ENCODE measurements at regions not wholly inside any gene's neighbourhood (a gene's known extent, or its start where the extent isn't known, plus 50 kb on each side); places are given as distances from the start of the nearest gene placed in this dataset.

DNA sequence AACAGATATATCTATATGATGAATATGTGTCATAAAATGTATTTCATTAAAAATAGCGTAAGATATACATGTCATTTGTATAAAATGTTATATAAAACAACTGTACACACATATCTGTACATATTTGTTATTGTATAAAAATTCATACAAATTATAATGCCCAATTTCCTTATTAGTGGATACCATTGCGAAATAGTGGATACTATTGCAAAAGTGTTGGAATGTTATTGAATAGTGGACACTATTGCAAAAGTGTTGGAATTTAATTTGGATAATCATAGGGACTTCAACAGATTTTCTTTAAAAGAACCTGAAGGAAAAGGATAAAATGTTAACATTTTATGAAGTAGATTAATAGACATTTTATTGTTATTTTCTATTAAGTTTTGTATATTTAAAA lies 487.4 kb downstream of the HAO1 start:
- H3K27ac ChIP-seq = no peak overlapping the region
- H3K36me3 ChIP-seq = no peaks in the 10 kb centered on the region
- H3K4me1 ChIP-seq = no peaks in the 10 kb centered on the region
- no peak overlapping the region for H3K4me3 ChIP-seq
- H3K27me3 ChIP-seq = no peaks in the 10 kb centered on the region
- H3K9me3 ChIP-seq (replicated peaks) = no peaks in the 10 kb centered on the region
- DNase-seq = no peak

DNA sequence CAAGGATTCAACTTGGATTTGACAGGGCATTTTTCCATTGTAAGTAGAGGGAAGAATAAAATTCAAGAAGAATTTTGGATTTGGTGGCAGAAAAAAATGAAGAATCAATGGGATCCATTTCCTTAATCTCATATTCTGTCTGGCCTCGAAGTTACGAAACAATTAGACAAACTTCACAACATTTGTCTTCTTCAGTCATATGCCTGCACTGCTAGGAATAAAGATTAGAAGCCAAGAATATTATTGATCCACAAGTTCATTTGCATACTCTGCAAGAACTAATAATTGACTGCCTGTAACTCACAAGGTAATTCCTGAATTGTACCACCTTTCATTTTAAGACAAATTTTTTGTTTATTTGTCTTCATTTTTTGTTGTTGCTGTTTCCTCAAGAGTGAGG lies 486.2 kb downstream of the HAO1 start:
- H3K36me3 ChIP-seq = no peaks in the 10 kb centered on the region
- no peak for DNase-seq
- no peak overlapping the region for H3K27ac ChIP-seq
- H3K4me3 ChIP-seq = no peak overlapping the region
- H3K4me1 ChIP-seq = no peaks in the 10 kb centered on the region
- H3K9me3 ChIP-seq (replicated peaks) = no peaks in the 10 kb centered on the region
- no peaks in the 10 kb centered on the region for H3K27me3 ChIP-seq

DNA sequence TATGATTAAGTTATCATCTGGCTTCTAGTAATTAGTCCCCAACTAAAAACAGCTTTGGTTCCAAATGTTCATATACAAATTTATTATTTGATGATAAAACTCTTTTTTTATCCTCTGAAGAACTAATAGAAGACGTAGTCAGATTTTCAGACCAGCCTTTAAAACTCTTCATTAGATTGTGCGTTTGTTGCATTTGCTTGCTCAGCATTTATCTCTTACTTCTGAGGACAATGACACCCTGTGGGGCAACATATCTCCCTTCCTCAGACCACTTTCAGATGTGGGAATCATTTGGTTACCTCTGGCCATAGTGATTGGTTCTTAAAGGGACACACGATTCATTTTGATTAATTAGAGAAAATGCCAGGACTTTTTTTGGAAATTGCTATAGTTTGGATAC lies 481.8 kb downstream of the HAO1 start:
- no peak for DNase-seq
- no peaks in the 10 kb centered on the region for H3K27me3 ChIP-seq
- H3K36me3 ChIP-seq = no peaks in the 10 kb centered on the region
- H3K4me3 ChIP-seq = no peak overlapping the region
- no peaks in the 10 kb centered on the region for H3K4me1 ChIP-seq
- H3K9me3 ChIP-seq (replicated peaks) = no peaks in the 10 kb centered on the region
- no peak overlapping the region for H3K27ac ChIP-seq

DNA sequence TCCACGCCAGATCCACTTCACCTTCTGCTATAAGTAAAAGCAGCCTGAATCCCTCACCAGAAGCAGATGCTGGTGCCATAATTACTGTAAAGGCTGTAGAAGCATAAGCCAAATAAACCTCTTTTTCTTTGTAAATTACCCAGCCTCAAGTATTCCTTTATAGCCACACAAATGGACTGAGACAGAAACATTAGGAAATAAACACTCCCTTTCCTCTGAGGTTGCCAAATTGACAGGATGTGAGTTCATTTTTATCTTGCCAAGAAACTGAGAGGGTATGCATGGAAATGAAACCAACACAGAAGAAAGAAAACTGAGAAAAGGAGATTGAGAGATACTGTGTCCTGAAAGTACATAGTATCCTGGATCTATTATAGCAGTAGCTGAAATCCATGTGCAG lies 481.2 kb downstream of the HAO1 start:
- Histone ChIP-seq H3K9me3 (replicated peaks) (no peaks in the 10 kb centered on the region), H3K27ac (no peak overlapping the region), H3K4me1 (no peaks in the 10 kb centered on the region), H3K4me3 (no peak overlapping the region), H3K36me3 (no peaks in the 10 kb centered on the region), H3K27me3 (no peaks in the 10 kb centered on the region)
- DNase-seq = no peak

DNA sequence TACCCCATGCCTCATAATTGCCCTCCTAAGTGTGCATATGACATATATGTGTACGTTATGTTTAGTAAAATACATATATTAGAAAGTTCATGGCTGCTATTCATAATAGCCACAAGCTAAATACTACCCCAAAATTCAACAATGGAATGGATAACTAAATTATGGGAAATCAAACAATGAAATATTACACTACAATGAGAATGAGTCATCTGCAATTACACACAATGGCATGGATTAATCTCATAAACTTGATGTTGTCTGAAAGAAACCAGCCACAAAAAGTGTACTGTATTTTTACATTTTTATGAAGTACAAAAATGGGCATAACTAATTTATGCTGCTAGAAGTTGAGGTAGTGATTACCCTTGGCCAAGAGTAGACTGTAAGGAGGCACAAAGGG lies 477.0 kb downstream of the HAO1 start:
- Histone ChIP-seq H3K27ac (no peak overlapping the region), H3K27me3 (no peaks in the 10 kb centered on the region), H3K4me1 (no peaks in the 10 kb centered on the region), H3K4me3 (no peak overlapping the region), H3K36me3 (no peaks in the 10 kb centered on the region), H3K9me3 (replicated peaks) (no peaks in the 10 kb centered on the region)
- no peak for DNase-seq

DNA sequence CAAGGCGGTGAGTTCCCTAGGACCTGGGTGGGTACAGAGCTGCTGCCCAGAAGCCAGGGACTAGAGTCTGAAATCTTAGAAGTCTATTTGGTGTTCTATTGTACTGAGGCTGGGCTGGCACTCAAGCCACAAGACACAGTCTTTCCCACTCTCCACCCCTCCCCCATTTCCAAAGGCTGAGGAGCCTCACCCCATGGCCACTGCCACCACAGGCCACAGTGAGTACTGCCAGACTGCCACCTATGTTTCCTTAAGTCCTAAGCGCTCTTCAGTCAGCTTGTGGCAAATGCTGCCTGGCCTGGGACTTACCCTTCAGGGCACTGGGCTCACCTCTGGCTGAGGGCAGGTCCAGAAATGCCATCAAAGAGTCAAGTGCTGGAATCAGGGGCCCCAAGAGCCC lies 469.3 kb downstream of the HAO1 start:
- H3K9me3 ChIP-seq (replicated peaks) = no peaks in the 10 kb centered on the region
- H3K27me3 ChIP-seq = no peaks in the 10 kb centered on the region
- no peak overlapping the region for H3K4me3 ChIP-seq
- no peaks in the 10 kb centered on the region for H3K4me1 ChIP-seq
- no peak for DNase-seq
- H3K27ac ChIP-seq = no peak overlapping the region
- H3K36me3 ChIP-seq = no peaks in the 10 kb centered on the region

DNA sequence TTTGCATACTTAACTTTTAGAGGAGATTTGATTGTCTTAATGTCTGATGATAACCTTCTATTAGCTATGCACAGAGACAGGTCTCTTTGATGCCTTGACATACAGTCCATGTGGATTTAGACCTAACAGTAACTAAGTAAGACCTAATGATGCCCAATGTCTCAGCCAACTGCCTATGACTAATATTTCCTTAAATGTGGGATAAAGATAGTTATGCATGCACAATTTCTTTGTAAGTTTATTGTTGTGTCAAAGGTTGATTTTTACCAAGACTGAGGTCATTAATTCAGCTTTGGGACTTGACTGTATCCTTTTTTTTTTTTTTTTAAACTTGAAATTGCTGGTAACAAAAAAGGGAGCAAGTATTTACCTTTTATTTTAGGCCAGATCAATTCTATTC lies 450.0 kb downstream of the HAO1 start:
- Histone ChIP-seq H3K4me1 (no peaks in the 10 kb centered on the region), H3K27me3 (no peaks in the 10 kb centered on the region), H3K36me3 (no peaks in the 10 kb centered on the region), H3K9me3 (replicated peaks) (no peaks in the 10 kb centered on the region), H3K4me3 (no peak overlapping the region), H3K27ac (no peak overlapping the region)
- DNase-seq = no peak

DNA sequence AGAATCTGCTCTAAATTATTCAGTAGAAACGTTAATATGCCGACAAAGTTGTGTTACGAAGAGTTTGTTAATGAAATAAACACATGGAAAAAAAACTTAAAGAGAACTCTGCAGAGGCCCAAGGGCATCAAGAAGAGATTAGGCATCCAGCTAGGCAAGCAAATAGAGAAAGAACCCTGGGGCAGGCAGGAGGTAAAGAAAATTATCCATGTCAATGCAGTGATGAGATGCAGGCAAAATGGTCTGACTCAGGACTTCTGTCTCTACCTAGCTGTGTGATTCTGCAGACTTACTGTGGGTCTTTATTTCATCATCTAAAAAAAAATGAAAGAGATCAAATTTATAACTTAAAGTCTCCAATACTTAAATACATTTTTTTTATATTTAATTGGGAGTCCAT lies 448.0 kb downstream of the HAO1 start:
- no peaks in the 10 kb centered on the region for H3K4me1 ChIP-seq
- no peaks in the 10 kb centered on the region for H3K9me3 ChIP-seq (replicated peaks)
- no peak for DNase-seq
- no peak overlapping the region for H3K27ac ChIP-seq
- no peaks in the 10 kb centered on the region for H3K27me3 ChIP-seq
- H3K4me3 ChIP-seq = no peak overlapping the region
- H3K36me3 ChIP-seq = no peaks in the 10 kb centered on the region

DNA sequence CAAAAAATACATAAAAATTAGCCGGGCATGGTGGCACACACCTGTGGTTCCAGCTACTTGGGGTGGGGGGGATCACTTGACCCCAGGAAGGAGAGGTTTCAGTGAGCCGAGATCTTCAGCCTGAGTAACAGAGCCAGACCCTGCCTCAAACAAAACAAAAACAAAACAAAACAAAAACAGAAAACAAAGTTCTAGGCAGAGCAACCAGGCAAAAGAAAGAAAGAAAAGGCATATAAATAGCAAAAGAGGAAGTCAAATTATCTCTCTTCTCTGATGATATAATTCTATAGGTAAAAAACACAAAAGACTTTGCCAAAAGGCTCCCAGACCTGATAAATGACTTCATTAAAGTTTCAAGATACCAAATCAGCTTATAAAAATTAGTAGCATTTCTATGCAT lies 446.9 kb downstream of the HAO1 start:
- no peaks in the 10 kb centered on the region for H3K27me3 ChIP-seq
- no peaks in the 10 kb centered on the region for H3K36me3 ChIP-seq
- H3K27ac ChIP-seq = no peak overlapping the region
- no peaks in the 10 kb centered on the region for H3K4me1 ChIP-seq
- no peaks in the 10 kb centered on the region for H3K9me3 ChIP-seq (replicated peaks)
- H3K4me3 ChIP-seq = no peak overlapping the region
- DNase-seq = no peak

DNA sequence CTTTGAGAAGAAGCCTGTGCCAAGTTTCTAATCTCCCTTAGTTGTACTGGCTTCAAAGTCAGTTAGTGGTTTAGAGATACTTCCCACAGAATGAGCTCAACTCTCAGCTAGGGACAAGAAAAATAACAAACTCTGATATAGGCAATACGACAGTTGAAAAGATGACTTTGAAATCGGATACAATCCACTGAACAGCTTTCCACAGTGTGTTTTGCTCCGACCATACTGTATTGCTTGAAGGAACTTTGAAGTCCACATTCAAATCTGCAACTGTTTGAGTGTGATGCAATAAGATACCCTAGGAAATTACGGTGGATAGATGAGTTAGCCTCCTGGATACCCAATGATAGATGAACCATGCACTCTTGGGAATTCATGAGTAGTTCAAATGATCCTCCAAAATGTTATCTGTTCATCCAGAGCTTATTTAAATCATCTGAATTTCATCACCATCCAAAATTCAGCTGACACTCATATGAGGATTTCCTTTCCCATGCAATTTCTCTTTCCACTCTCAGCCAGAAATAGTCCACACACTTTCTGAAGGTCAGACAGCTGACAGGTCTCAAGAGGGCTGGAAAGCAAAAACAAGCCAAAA lies 443.8 kb downstream of the HAO1 start:
- H3K27me3 ChIP-seq = no peaks in the 10 kb centered on the region
- no peaks in the 10 kb centered on the region for H3K4me1 ChIP-seq
- no peaks in the 10 kb centered on the region for H3K9me3 ChIP-seq (replicated peaks)
- H3K27ac ChIP-seq = no peak overlapping the region
- DNase-seq = no peak
- H3K36me3 ChIP-seq = no peaks in the 10 kb centered on the region
- no peak overlapping the region for H3K4me3 ChIP-seq

DNA sequence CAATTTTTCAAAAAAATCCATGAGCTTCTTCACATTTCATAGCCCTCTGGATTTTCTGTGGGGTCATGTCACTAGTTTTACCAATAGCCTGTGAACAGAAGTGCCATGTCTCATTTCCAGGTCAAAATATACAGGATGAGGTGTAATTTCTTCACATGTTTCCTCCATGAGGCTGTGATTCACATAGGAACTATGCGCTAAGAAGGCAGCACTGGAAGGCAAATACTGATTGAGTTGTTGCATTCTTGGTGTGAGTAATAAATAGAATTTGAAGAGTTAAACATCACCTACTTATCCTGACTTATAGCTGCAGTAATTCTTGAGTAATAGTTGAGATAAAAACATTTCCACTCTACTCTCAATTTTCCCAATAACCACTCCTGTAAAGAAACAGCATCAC lies 442.3 kb downstream of the HAO1 start:
- Histone ChIP-seq H3K4me1 (no peaks in the 10 kb centered on the region), H3K9me3 (replicated peaks) (no peaks in the 10 kb centered on the region), H3K27ac (no peak overlapping the region), H3K36me3 (no peaks in the 10 kb centered on the region), H3K27me3 (no peaks in the 10 kb centered on the region), H3K4me3 (no peak overlapping the region)
- DNase-seq = no peak

DNA sequence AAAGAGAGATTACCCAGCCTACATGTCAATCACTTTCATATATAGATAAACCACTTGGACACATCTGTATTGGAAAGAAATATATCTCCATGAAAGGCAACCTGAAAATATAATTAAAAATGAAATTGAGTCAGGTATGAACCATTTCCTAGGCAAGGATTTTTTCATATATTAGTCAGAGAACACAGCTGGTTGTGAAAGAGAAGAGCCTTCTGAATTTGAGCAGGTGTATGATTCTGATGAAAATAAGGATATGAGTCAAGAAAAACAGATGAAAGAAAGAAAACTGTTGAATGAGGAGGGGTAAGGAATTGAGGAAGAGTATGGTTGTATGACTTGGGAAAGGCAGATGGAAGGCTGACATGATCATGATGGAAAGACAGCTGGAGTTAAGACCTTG lies 441.1 kb downstream of the HAO1 start:
- Histone ChIP-seq H3K4me1 (no peaks in the 10 kb centered on the region), H3K9me3 (replicated peaks) (no peaks in the 10 kb centered on the region), H3K27ac (no peak overlapping the region), H3K36me3 (no peaks in the 10 kb centered on the region), H3K4me3 (no peak overlapping the region), H3K27me3 (no peaks in the 10 kb centered on the region)
- DNase-seq = no peak

DNA sequence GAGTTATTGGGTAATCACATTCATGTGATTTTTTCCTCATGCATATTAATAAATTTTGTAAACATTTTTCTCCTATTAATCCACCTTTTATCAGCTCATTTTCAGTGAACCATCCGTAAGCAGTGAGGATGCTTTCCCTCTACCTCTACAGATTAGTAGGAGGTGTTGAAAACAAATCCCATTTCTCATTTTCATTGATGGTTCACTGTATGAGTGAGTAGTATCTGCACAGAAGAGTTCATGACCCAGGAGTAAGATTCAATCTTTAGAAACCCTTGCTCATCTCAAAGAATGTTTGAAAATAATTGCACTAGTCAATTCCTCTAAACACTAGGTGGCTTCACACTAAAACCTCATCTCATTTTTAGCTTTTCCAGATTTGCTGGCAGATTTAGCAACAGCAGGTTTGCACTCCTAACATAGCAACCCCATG lies 440.0 kb downstream of the HAO1 start:
- H3K4me1 ChIP-seq = no peaks in the 10 kb centered on the region
- no peak for DNase-seq
- H3K9me3 ChIP-seq (replicated peaks) = no peaks in the 10 kb centered on the region
- no peaks in the 10 kb centered on the region for H3K36me3 ChIP-seq
- H3K4me3 ChIP-seq = no peak overlapping the region
- H3K27ac ChIP-seq = no peak overlapping the region
- H3K27me3 ChIP-seq = no peaks in the 10 kb centered on the region

DNA sequence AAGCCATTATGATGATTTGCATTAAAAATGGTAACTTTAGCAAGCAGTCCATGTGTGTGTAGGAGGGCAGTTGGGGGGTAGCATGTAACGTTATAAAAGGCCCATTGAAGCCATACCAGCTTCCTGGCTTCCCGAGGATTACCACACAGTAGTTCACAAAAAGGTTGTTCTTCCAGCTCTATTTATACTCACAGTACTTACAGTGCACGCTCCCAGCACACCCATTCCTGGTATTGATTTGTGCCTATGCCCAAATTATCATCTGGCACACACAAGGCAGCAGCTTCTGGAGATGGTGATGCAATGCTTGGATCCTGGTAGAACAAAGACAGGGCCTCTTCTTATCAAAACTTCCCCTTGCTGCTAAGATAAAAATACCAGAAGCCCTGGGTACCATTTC lies 436.8 kb downstream of the HAO1 start:
- no peak for DNase-seq
- no peaks in the 10 kb centered on the region for H3K9me3 ChIP-seq (replicated peaks)
- H3K4me3 ChIP-seq = no peak overlapping the region
- no peaks in the 10 kb centered on the region for H3K27me3 ChIP-seq
- H3K4me1 ChIP-seq = no peaks in the 10 kb centered on the region
- H3K27ac ChIP-seq = no peak overlapping the region
- no peaks in the 10 kb centered on the region for H3K36me3 ChIP-seq

DNA sequence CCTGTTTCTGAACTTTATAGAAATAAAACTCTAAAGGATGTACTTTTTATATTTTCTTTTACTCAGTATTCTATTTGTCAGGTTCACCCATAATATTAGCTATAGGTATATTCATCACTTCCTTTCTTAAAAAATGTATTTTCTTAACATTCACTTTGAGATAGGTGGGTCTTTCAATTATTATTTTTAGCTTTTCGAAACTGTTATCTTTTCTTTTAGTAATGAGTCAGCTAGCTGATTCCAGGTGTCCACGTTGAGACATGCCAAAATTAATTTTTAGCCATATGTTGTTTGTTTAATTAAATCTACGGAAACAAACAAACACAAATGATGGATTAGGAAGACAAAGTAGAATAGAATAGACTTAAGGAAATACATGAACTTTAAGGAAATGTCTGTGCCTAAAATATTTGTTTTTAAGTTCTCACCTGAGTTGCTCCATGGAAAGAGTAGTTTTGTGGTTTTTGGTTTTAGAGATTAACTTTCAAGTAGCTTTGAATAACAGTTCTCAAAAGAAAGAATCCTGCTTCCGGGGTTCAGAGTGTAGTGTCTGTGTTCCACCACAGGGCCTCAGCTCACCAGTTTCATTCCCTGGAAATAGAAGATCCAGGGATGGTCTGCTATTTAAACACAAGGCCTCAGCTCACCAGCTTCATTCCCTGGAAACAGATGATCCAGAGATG lies 435.0 kb downstream of the HAO1 start:
- no peaks in the 10 kb centered on the region for H3K9me3 ChIP-seq (replicated peaks)
- H3K27me3 ChIP-seq = no peaks in the 10 kb centered on the region
- DNase-seq = no peak
- H3K36me3 ChIP-seq = no peaks in the 10 kb centered on the region
- H3K4me3 ChIP-seq = no peak overlapping the region
- no peaks in the 10 kb centered on the region for H3K4me1 ChIP-seq
- no peak overlapping the region for H3K27ac ChIP-seq

DNA sequence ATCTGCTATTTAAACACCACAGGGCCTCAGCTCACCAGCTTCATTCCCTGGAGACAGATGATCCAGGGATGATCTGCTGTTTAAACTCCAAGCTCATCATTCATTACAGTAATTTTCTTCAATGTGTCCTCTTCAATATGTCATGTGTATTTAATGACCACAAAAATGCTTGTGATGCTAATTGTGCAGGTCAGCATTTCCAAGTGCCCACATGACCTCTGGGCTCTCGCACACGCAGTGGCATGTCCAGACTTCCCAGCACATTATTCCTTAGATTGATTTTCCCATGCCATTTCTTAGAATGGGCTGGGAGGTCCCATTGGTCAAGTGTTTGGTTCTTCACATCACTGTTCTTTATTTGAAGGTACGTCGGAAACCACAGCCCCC lies 434.4 kb downstream of the HAO1 start:
- no peak for DNase-seq
- H3K36me3 ChIP-seq = no peaks in the 10 kb centered on the region
- no peaks in the 10 kb centered on the region for H3K4me1 ChIP-seq
- no peaks in the 10 kb centered on the region for H3K9me3 ChIP-seq (replicated peaks)
- no peaks in the 10 kb centered on the region for H3K27me3 ChIP-seq
- no peak overlapping the region for H3K27ac ChIP-seq
- H3K4me3 ChIP-seq = no peak overlapping the region

Measured in SJCRH30 (cell line).